IPS-18a (cell line): ENCODE measurements at regions not wholly inside any gene's neighbourhood (a gene's known extent, or its start where the extent isn't known, plus 50 kb on each side); places are given as distances from the start of the nearest gene placed in this dataset.
"Not testable (repeated sequence)": the region's sequence is repeated elsewhere in the genome, so short reads cannot be mapped to it uniquely, and the experiment has no call there.

ENCODE experiments used
- H3K27ac ChIP-seq: one replicate; pipeline ENCODE4 v1.5.1; 2013; ENCODE audit warnings: low read length
- H3K27me3 ChIP-seq: one replicate; pipeline ENCODE4 v1.6.1; 2013; ENCODE audit warnings: mild to moderate bottlenecking, low read length; ENCODE audit not compliant: control insufficient read depth, insufficient read depth
- H3K36me3 ChIP-seq: one replicate; pipeline ENCODE4 v1.6.1; 2013; ENCODE audit warnings: low read depth, low read length; ENCODE audit not compliant: control insufficient read depth
- H3K4me1 ChIP-seq: one replicate; pipeline ENCODE4 v1.6.1; 2013; ENCODE audit warnings: low read depth, low read length; ENCODE audit not compliant: control insufficient read depth
- H3K4me3 ChIP-seq: one replicate; pipeline ENCODE4 v1.5.1; 2013; ENCODE audit warnings: low read length
- H3K9ac ChIP-seq: one replicate; pipeline ENCODE4 v1.6.1; 2013; ENCODE audit warnings: mild to moderate bottlenecking, low read length, moderate library complexity
- H3K9me3 ChIP-seq: one replicate; pipeline ENCODE4 v1.6.1; 2013; ENCODE audit warnings: low read depth, low read length; ENCODE audit not compliant: control insufficient read depth

GRCh38 chr2:22079583-22079982 is 955.8 kb downstream of the TDRD15 start:
- H3K27ac ChIP-seq = no peak overlapping the region
- no peaks in the 10 kb centered on the region for H3K36me3 ChIP-seq
- H3K4me1 ChIP-seq = peaks cover 13% of the 10 kb centered on the region
- no peak overlapping the region for H3K9ac ChIP-seq
- H3K27me3 ChIP-seq = no peaks in the 10 kb centered on the region
- H3K4me3 ChIP-seq = no peak overlapping the region
- no peaks in the 10 kb centered on the region for H3K9me3 ChIP-seq

- no peaks in the 10 kb centered on the region for H3K4me1 ChIP-seq
- H3K27me3 ChIP-seq = no peaks in the 10 kb centered on the region
- H3K9me3 ChIP-seq = no peaks in the 10 kb centered on the region
- H3K4me3 ChIP-seq = no peak overlapping the region
- H3K27ac ChIP-seq = no peak overlapping the region
- H3K9ac ChIP-seq = no peak overlapping the region
- no peaks in the 10 kb centered on the region for H3K36me3 ChIP-seq
Measured at GRCh38 chr2:22086726-22087125, 963.0 kb downstream of the TDRD15 start.

- not testable (repeated sequence) for H3K36me3 ChIP-seq, H3K27me3 ChIP-seq, H3K4me3 ChIP-seq, H3K27ac ChIP-seq, H3K9ac ChIP-seq, H3K4me1 ChIP-seq, H3K9me3 ChIP-seq
Measured at GRCh38 chr2:22103617-22104016, 979.8 kb downstream of the TDRD15 start.

GRCh38 chr2:22110244-22110651 is 986.5 kb downstream of the TDRD15 start:
- H3K4me1 ChIP-seq = no peaks in the 10 kb centered on the region
- H3K4me3 ChIP-seq = no peak overlapping the region
- H3K9ac ChIP-seq = no peak overlapping the region
- H3K27ac ChIP-seq = no peak overlapping the region
- no peaks in the 10 kb centered on the region for H3K9me3 ChIP-seq
- no peaks in the 10 kb centered on the region for H3K36me3 ChIP-seq
- H3K27me3 ChIP-seq = no peaks in the 10 kb centered on the region

- Histone ChIP-seq H3K27me3 (no peaks in the 10 kb centered on the region), H3K27ac (no peak overlapping the region), H3K36me3 (no peaks in the 10 kb centered on the region), H3K9me3 (no peaks in the 10 kb centered on the region), H3K4me1 (no peaks in the 10 kb centered on the region), H3K4me3 (no peak overlapping the region), H3K9ac (no peak overlapping the region)
Measured at GRCh38 chr2:22124003-22124402, 1000.2 kb downstream of the TDRD15 start.

GRCh38 chr2:22126106-22126505 is 1002.3 kb downstream of the TDRD15 start:
- no peak overlapping the region for H3K9ac ChIP-seq
- no peak overlapping the region for H3K4me3 ChIP-seq
- H3K27ac ChIP-seq = no peak overlapping the region
- no peaks in the 10 kb centered on the region for H3K4me1 ChIP-seq
- no peaks in the 10 kb centered on the region for H3K27me3 ChIP-seq
- H3K36me3 ChIP-seq = no peaks in the 10 kb centered on the region
- no peaks in the 10 kb centered on the region for H3K9me3 ChIP-seq

- H3K4me3 ChIP-seq = no peak overlapping the region
- no peak overlapping the region for H3K27ac ChIP-seq
- no peak overlapping the region for H3K9ac ChIP-seq
- H3K27me3 ChIP-seq = no peaks in the 10 kb centered on the region
- no peaks in the 10 kb centered on the region for H3K36me3 ChIP-seq
- no peaks in the 10 kb centered on the region for H3K4me1 ChIP-seq
- H3K9me3 ChIP-seq = no peaks in the 10 kb centered on the region
Measured at GRCh38 chr2:22126978-22127377, 1003.2 kb downstream of the TDRD15 start.

GRCh38 chr2:22134421-22134820 is 1010.7 kb downstream of the TDRD15 start:
- H3K27me3 ChIP-seq = no peaks in the 10 kb centered on the region
- H3K9ac ChIP-seq = no peak overlapping the region
- no peaks in the 10 kb centered on the region for H3K4me1 ChIP-seq
- H3K9me3 ChIP-seq = no peaks in the 10 kb centered on the region
- no peak overlapping the region for H3K27ac ChIP-seq
- H3K36me3 ChIP-seq = no peaks in the 10 kb centered on the region
- H3K4me3 ChIP-seq = no peak overlapping the region

- Histone ChIP-seq H3K9ac (no peak overlapping the region), H3K4me1 (no peaks in the 10 kb centered on the region), H3K36me3 (no peaks in the 10 kb centered on the region), H3K27me3 (no peaks in the 10 kb centered on the region), H3K4me3 (no peak overlapping the region), H3K27ac (no peak overlapping the region), H3K9me3 (no peaks in the 10 kb centered on the region)
Measured at GRCh38 chr2:22136446-22136845, 1012.7 kb downstream of the TDRD15 start.

GRCh38 chr2:22143840-22144239 is 1020.1 kb downstream of the TDRD15 start:
- Histone ChIP-seq H3K4me3 (peak overlapping the region; percentile 19), H3K27ac (no peak overlapping the region)

GRCh38 chr2:22153931-22154613 is 1030.3 kb downstream of the TDRD15 start:
- no peaks in the 10 kb centered on the region for H3K4me1 ChIP-seq
- no peak overlapping the region for H3K27ac ChIP-seq
- no peak overlapping the region for H3K9ac ChIP-seq
- no peaks in the 10 kb centered on the region for H3K36me3 ChIP-seq
- H3K27me3 ChIP-seq = no peaks in the 10 kb centered on the region
- no peak overlapping the region for H3K4me3 ChIP-seq
- H3K9me3 ChIP-seq = peaks cover 4% of the 10 kb centered on the region

More at GRCh38 chr2:22143840-22144239, 1020.1 kb downstream of the TDRD15 start:
- H3K9me3 ChIP-seq = peaks cover 5% of the 10 kb centered on the region
- H3K9ac ChIP-seq = no peak overlapping the region
- H3K4me1 ChIP-seq = peaks cover 13% of the 10 kb centered on the region
- H3K36me3 ChIP-seq = no peaks in the 10 kb centered on the region
- no peaks in the 10 kb centered on the region for H3K27me3 ChIP-seq

GRCh38 chr2:22156661-22157060 is 1032.9 kb downstream of the TDRD15 start:
- not testable (repeated sequence) for H3K4me1 ChIP-seq, H3K4me3 ChIP-seq, H3K9me3 ChIP-seq, H3K27ac ChIP-seq, H3K9ac ChIP-seq, H3K27me3 ChIP-seq, H3K36me3 ChIP-seq
